GM18873 (cell line): ENCODE measurements at regions not wholly inside any gene's neighbourhood (a gene's known extent, or its start where the extent isn't known, plus 50 kb on each side); places are given as distances from the start of the nearest gene placed in this dataset.
"Not testable (repeated sequence)": the region's sequence is repeated elsewhere in the genome, so short reads cannot be mapped to it uniquely, and the experiment has no call there.

ENCODE experiments used
- ATAC-seq: cut with Tn5 transposase; IDR thresholded peaks from one replicate; pipeline ENCODE4 v1.9.1; 2021; ENCODE audit warnings: mild to moderate bottlenecking, moderate library complexity, moderate number of reproducible peaks; ENCODE audit not compliant: unreplicated experiment, low FRiP score

GRCh38 chr4:151558496-151559113, 149.6 kb downstream of the FHIP1A start:
- no peak for ATAC-seq

- no peak for ATAC-seq
Measured at GRCh38 chr4:151559595-151559994, 150.6 kb downstream of the FHIP1A start.

GRCh38 chr4:151561551-151562256, 152.7 kb downstream of the FHIP1A start:
- ATAC-seq: no peak

- ATAC-seq: no peak
Measured at GRCh38 chr4:151563194-151563593, 154.2 kb downstream of the FHIP1A start.

GRCh38 chr4:151564321-151564720, 155.3 kb downstream of the FHIP1A start:
- ATAC-seq: no peak

- ATAC-seq: no peak
Measured at GRCh38 chr4:151565583-151565982, 156.6 kb downstream of the FHIP1A start.

GRCh38 chr4:151566053-151566452, 157.1 kb downstream of the FHIP1A start:
- ATAC-seq: no peak

GRCh38 chr4:151567056-151567455, 158.1 kb downstream of the FHIP1A start:
- ATAC-seq: peak; percentile 79

- no peak for ATAC-seq
Measured at GRCh38 chr4:151568966-151569365, 160.0 kb downstream of the FHIP1A start.

- ATAC-seq: no peak
Measured at GRCh38 chr4:151569650-151570049, 160.7 kb downstream of the FHIP1A start.

- ATAC-seq: no peak
Measured at GRCh38 chr4:151573474-151573873, 164.5 kb downstream of the FHIP1A start.

GRCh38 chr4:151573945-151574344, 165.0 kb downstream of the FHIP1A start:
- ATAC-seq: no peak

- ATAC-seq: no peak
Measured at GRCh38 chr4:151574968-151575367, 166.0 kb downstream of the FHIP1A start.

GRCh38 chr4:151575646-151576045, 166.7 kb downstream of the FHIP1A start:
- no peak for ATAC-seq

GRCh38 chr4:151576627-151577026, 167.7 kb downstream of the FHIP1A start:
- ATAC-seq: no peak

GRCh38 chr4:151581570-151581969, 172.6 kb downstream of the FHIP1A start:
- no peak for ATAC-seq

GRCh38 chr4:151582098-151582497, 173.1 kb downstream of the FHIP1A start:
- no peak for ATAC-seq

GRCh38 chr4:151583157-151583914, 174.4 kb downstream of the FHIP1A start:
- no peak for ATAC-seq

GRCh38 chr4:151584101-151584500, 175.1 kb downstream of the FHIP1A start:
- no peak for ATAC-seq

GRCh38 chr4:151595629-151596028, 165.2 kb downstream of the GATB start:
- not testable (repeated sequence) for ATAC-seq

- not testable (repeated sequence) for ATAC-seq
Measured at GRCh38 chr4:151597691-151598090, 163.1 kb downstream of the GATB start.
